ENCODE measurements at regions not wholly inside any gene's neighbourhood (a gene's known extent, or its start where the extent isn't known, plus 50 kb on each side); places are given as distances from the start of the nearest gene placed in this dataset.
A peak's percentile ranks its signal among the peaks of the same experiment; 100 is the strongest.

DNA sequence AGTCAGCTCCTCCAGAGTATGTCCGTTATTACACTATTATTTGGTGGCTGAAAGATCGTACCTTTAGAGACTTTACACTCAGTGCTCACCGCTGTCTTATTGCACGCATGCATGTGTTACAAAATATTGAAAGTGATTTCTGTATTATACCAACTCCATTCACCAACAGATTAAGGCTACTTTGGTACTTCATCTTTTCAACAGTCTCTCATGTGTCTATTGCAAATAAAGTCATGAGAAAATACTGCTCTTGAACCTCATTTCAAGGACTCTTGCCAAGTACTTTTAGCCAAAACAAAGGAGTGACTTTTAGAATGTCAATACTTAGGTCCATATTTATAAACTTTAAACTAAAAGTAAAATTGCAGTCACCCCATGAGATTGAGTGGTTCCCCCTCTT lies 503.6 kb downstream of the TMEM121 start:
- H3K27me3 ChIP-seq = no peaks in the 10 kb centered on the region
- H3K4me1 ChIP-seq = no peaks in the 10 kb centered on the region
- no peak for TF ChIP-seq CTCF (IDR thresholded peaks at IDR 0.05)
- H3K36me3 ChIP-seq = no peaks in the 10 kb centered on the region
- ATAC-seq (no peak), DNase-seq (no peak), FAIRE-seq (no peak)
- no peak overlapping the region for H3K27ac ChIP-seq
- no peak overlapping the region for H3K4me3 ChIP-seq
- 70 to 75% methylated on average over 4 of the region's 4 CpGs for WGBS, 2 donors
- intact Hi-C loops (cut with DNase I) = no loop called here
- no peaks in the 10 kb centered on the region for H3K9me3 ChIP-seq

DNA sequence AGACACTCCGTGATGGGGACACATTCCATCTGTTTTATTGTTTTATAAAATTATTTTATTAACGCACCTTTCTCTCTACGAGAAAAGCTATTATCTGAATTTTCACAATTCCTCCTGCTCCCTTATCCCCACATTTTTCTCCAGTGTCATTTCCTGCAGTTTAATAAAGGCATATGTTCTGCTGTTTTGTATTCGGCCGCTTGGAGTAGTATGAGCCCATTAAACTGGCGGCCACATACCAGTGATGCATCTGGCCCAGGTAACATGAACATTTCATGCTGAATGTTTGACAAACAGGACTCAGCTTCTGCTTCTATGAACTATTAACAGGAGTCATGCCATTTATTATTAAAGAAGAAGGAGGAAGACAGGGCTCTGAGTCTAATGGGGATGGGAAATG lies 511.0 kb downstream of the TMEM121 start:
- no peak for FAIRE-seq
- WGBS, 2 donors = 58 to 69% methylated on average over 6 of the region's 6 CpGs
- Histone ChIP-seq H3K36me3 (no peaks in the 10 kb centered on the region), H3K27me3 (peaks cover 0 to 8% (median 0%) of the 10 kb centered on the region in 4 donors), H3K27ac (no peak overlapping the region), H3K4me1 (no peaks in the 10 kb centered on the region), H3K4me3 (no peak overlapping the region), H3K9me3 (no peaks in the 10 kb centered on the region)
- DNase-seq = no peak
- intact Hi-C loops (cut with DNase I) = no loop called here
- no peak for ATAC-seq
- no peak for TF ChIP-seq CTCF (IDR thresholded peaks at IDR 0.05)

GRCh38 chr14:106038263-106038662 lies 511.9 kb downstream of the TMEM121 start:
- no peak for ATAC-seq
- intact Hi-C loops (cut with DNase I) = no loop called here
- FAIRE-seq = no peak
- TF ChIP-seq CTCF (IDR thresholded peaks at IDR 0.05) = no peak
- Histone ChIP-seq H3K27ac (no peak overlapping the region), H3K36me3 (no peaks in the 10 kb centered on the region), H3K27me3 (peaks cover 0 to 14% (median 0%) of the 10 kb centered on the region in 4 donors), H3K9me3 (no peaks in the 10 kb centered on the region), H3K4me1 (no peaks in the 10 kb centered on the region), H3K4me3 (no peak overlapping the region)
- 29 to 49% methylated on average over 3 of the region's 3 CpGs for WGBS, 2 donors
- no peak for DNase-seq

GRCh38 chr14:106039400-106039799 lies 513.0 kb downstream of the TMEM121 start:
- peak in 3 of 6 donors; percentile 5 to 28 (median 15) for DNase-seq
- WGBS, 2 donors = 25 to 47% methylated on average over 4 of the region's 4 CpGs
- Histone ChIP-seq H3K27me3 (peaks cover 0 to 15% (median 0%) of the 10 kb centered on the region in 4 donors), H3K27ac (no peak overlapping the region), H3K4me3 (no peak overlapping the region), H3K9me3 (no peaks in the 10 kb centered on the region), H3K4me1 (no peaks in the 10 kb centered on the region), H3K36me3 (no peaks in the 10 kb centered on the region)
- peak in 1 of 4 donors; percentile 7 for TF ChIP-seq CTCF (IDR thresholded peaks at IDR 0.05)
- ATAC-seq = peak in 2 of 4 donors; percentile 52 to 72
- intact Hi-C loops (cut with DNase I) = no loop called here
- FAIRE-seq = no peak

- 47 to 51% methylated on average over 4 of the region's 4 CpGs for WGBS, 2 donors
- Histone ChIP-seq H3K4me3 (no peak overlapping the region), H3K27me3 (peaks cover 0 to 23% (median 4%) of the 10 kb centered on the region in 4 donors), H3K27ac (no peak overlapping the region), H3K36me3 (no peaks in the 10 kb centered on the region), H3K4me1 (no peaks in the 10 kb centered on the region), H3K9me3 (no peaks in the 10 kb centered on the region)
- ATAC-seq (no peak), DNase-seq (no peak), FAIRE-seq (no peak)
- TF ChIP-seq CTCF (IDR thresholded peaks at IDR 0.05) = no peak
- intact Hi-C loops (cut with DNase I) = no loop called here
Observed at GRCh38 chr14:106044515-106044914, 518.1 kb downstream of the TMEM121 start.
